Psoas muscle (tissue), 7 donors: ENCODE measurements at regions not wholly inside any gene's neighbourhood (a gene's known extent, or its start where the extent isn't known, plus 50 kb on each side); places are given as distances from the start of the nearest gene placed in this dataset.

Experiments
- ATAC-seq, 4 donors: fragments of 200-7000 bp; cut with Tn5 transposase; one replicate each; pipeline ENCODE4 v1.9.1; 2020; ENCODE audit warnings: moderate library complexity in 3 of 4, mild to moderate bottlenecking in 2 of 4
- DNase-seq, 2 donors: peaks; one replicate each; pipeline ENCODE4 v3.0.0-alpha.2; 2020
- H3K27ac ChIP-seq: fragments of 200-600 bp; one replicate; pipeline ENCODE4 v1.8.0; 2022
- H3K27me3 ChIP-seq, 3 donors: fragments of 200-600 bp in 1 of 3; one replicate each; pipeline versions ENCODE4 v1.6.1 to v1.8.0; 2013 to 2022; ENCODE audit warnings: low read length in 2 of 3, mild to moderate bottlenecking in 2 of 3, moderate library complexity in 1 of 3; ENCODE audit not compliant: insufficient read depth in 3 of 3
- H3K36me3 ChIP-seq, 2 donors: fragments of 200-600 bp in 1 of 2; one replicate each; pipeline versions ENCODE4 v1.6.1 to v1.8.0; 2013 to 2022; ENCODE audit warnings: low read depth in 1 of 2, mild to moderate bottlenecking in 1 of 2, moderate library complexity in 1 of 2; ENCODE audit not compliant: insufficient read depth in 1 of 2
- H3K4me1 ChIP-seq: fragments of 200-600 bp; one replicate; pipeline ENCODE4 v1.8.0; 2022
- H3K4me3 ChIP-seq: fragments of 200-600 bp; one replicate; pipeline ENCODE4 v1.8.0; 2022; ENCODE audit warnings: mild to moderate bottlenecking
- H3K9me3 ChIP-seq: fragments of 200-600 bp; one replicate; pipeline ENCODE4 v1.8.0; 2022
- WGBS, 3 donors: extraction: QIAGEN DNeasy Blood & Tissue Kit; methylation state at CpG; one replicate each; pipeline versions ENCODE4 v1.1.6 to v1.1.7; 2013; 5-methylcytosine and 5-hydroxymethylcytosine counted together
- intact Hi-C, 2 donors: fragments of 100-400 bp; cut with DNase I; formaldehyde crosslinking; loops; one replicate each; pipeline versions ENCODE4 v1.11.0 to v1.14.2; 2022
- TF ChIP-seq, protein P1 (sequence below): fragments of 200-600 bp; IDR thresholded peaks from one replicate; pipeline ENCODE4 v1.8.0; 2022; ENCODE audit warnings: antibody characterized with exemption
- donor health status: healthy with polysubstance abuse.
- donor health status: DM: no; HTN: no; CAD: no; lungs with moderate emphysema.
- donor health status: Bipolar disorder and iron deficiency.
- donor health status: healthy.
- donor health status: DM: yes; HTN: yes; CAD: no.
- donor health status: DM: no; HTN: no; CAD: no.
- donor health status: DM: yes; HTN: yes; CAD: no.

DNA sequence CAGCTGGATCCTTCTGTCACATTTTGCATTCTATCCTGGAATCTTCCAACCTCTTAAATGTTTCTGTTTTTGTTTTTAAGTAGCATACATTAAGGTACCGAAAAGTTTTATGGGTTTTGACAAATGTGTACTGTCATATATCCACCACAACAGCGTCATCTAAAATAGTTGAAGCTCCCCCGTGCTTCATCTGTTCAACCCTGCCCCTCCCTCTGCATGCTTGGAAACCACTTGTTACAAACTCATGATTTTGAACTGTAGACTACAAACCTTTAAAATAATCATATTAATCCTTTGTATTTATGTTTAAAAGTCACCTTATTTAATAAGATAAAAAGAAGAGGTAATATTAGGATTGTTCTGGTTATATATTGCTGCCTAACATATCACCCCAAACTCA lies 182.8 kb upstream of the SMIM30 start:
- no peak overlapping the region for H3K4me3 ChIP-seq
- TF ChIP-seq, protein P1, sequence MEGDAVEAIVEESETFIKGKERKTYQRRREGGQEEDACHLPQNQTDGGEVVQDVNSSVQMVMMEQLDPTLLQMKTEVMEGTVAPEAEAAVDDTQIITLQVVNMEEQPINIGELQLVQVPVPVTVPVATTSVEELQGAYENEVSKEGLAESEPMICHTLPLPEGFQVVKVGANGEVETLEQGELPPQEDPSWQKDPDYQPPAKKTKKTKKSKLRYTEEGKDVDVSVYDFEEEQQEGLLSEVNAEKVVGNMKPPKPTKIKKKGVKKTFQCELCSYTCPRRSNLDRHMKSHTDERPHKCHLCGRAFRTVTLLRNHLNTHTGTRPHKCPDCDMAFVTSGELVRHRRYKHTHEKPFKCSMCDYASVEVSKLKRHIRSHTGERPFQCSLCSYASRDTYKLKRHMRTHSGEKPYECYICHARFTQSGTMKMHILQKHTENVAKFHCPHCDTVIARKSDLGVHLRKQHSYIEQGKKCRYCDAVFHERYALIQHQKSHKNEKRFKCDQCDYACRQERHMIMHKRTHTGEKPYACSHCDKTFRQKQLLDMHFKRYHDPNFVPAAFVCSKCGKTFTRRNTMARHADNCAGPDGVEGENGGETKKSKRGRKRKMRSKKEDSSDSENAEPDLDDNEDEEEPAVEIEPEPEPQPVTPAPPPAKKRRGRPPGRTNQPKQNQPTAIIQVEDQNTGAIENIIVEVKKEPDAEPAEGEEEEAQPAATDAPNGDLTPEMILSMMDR = no peak
- DNase-seq (no peak), ATAC-seq (no peak)
- H3K4me1 ChIP-seq = no peaks in the 10 kb centered on the region
- H3K36me3 ChIP-seq = no peaks in the 10 kb centered on the region
- H3K27me3 ChIP-seq = no peaks in the 10 kb centered on the region
- intact Hi-C loops = no loop called here
- WGBS, 3 donors = 20 to 32% (median 27%) methylated on average over 3 of the region's 3 CpGs
- no peaks in the 10 kb centered on the region for H3K9me3 ChIP-seq
- no peak overlapping the region for H3K27ac ChIP-seq

DNA sequence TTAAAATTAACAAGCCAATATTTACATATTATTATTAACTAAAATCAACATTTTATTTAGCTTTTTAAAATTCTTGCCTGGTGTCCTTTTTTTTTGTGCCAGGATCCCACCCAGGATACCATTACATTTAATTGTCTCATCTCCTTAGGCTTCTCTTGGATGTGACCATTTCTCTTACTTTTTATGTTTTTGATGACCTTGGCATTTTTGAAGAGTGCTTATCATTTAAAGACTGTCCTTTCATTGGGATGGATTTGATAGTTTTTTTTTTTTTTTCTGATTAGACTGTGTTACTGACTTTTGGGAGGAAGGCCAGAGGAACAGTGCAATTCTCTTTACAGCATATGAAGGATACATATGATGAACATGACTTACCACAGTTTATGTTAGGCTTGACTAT lies 181.4 kb upstream of the SMIM30 start:
- no peaks in the 10 kb centered on the region for H3K36me3 ChIP-seq
- no peaks in the 10 kb centered on the region for H3K9me3 ChIP-seq
- intact Hi-C loops = no loop called here
- DNase-seq (no peak), ATAC-seq (no peak)
- no peaks in the 10 kb centered on the region for H3K27me3 ChIP-seq
- TF ChIP-seq, protein P1 = no peak
- no peaks in the 10 kb centered on the region for H3K4me1 ChIP-seq
- H3K4me3 ChIP-seq = no peak overlapping the region
- H3K27ac ChIP-seq = no peak overlapping the region

DNA sequence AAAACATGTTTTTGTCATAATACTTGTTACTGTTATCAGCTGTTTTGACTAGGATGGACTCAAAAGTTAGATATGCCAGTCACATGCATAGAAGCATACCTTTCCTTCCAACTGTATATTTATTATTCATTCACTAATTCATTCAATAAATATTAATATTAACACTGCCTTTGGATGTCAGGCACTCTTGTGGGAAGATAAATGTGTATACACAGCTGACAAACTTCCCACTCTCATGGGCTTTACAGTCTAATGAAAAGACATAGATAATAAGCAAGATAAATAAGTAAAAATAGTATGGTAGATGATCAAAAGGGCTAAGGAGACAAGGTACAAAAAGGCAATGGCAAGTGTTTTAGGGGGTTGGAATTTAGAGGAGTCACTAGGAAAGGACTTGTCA lies 180.1 kb upstream of the SMIM30 start:
- H3K9me3 ChIP-seq = no peaks in the 10 kb centered on the region
- intact Hi-C loops = no loop called here
- no peak for ATAC-seq

DNA sequence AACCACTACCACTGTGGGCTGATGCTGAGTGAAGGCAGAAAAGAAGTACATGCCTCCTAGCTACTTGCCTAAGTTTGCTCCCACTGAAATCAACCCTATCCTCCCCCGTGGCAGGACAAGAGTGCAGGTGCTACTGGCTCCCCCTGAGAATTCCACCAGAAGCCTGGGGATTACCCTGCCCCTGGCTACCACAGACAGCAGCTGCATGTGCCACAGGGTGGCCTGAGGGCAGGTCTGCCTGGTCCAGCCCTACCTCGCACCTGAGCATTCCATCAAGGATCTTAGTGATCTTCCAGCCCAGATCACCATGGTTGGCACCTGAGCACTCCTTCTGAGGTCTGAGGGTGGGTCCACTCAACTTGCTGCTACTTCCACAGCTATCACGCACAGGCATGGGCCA lies 176.4 kb upstream of the SMIM30 start:
- no peaks in the 10 kb centered on the region for H3K9me3 ChIP-seq
- H3K27me3 ChIP-seq = no peaks in the 10 kb centered on the region
- H3K27ac ChIP-seq = no peak overlapping the region
- intact Hi-C loops = no loop called here
- no peak overlapping the region for H3K4me3 ChIP-seq
- no peaks in the 10 kb centered on the region for H3K36me3 ChIP-seq
- WGBS, 3 donors = 76 to 89% (median 84%) methylated on average over 3 of the region's 3 CpGs
- DNase-seq = no peak
- ATAC-seq = no peak
- H3K4me1 ChIP-seq = no peaks in the 10 kb centered on the region
- TF ChIP-seq, protein P1 = no peak

More for the DNA sequence above, 180.1 kb upstream of the SMIM30 start:
- Histone ChIP-seq H3K36me3 (no peaks in the 10 kb centered on the region), H3K4me3 (no peak overlapping the region), H3K4me1 (no peaks in the 10 kb centered on the region), H3K27me3 (no peaks in the 10 kb centered on the region), H3K27ac (no peak overlapping the region)
- TF ChIP-seq, protein P1 = no peak
- no peak for DNase-seq

DNA sequence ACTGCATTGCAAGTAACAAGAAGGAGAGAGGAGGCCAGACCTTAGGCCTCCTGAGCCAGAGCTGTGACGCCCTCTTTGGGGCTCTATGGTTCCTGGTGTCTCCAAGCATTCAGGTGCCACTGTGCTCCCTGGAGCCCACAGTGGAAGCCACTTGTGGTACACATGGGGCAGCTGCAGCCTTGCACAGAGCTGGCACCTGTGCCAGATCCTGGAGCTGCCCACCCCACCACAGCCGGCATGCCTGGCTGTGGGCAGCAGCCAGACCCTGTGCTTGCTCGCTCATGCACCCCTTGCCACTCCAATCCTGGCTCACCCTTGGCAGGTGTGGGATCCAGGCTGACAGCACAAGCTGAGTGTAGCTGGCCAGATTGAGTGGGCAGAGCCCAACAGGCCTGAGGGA lies 173.8 kb upstream of the SMIM30 start:
- Histone ChIP-seq H3K36me3 (no peaks in the 10 kb centered on the region), H3K4me1 (no peaks in the 10 kb centered on the region), H3K27me3 (no peaks in the 10 kb centered on the region), H3K4me3 (no peak overlapping the region), H3K27ac (no peak overlapping the region), H3K9me3 (no peaks in the 10 kb centered on the region)
- intact Hi-C loops = no loop called here
- DNase-seq (no peak), ATAC-seq (no peak)
- 57 to 69% (median 61%) methylated on average over 3 of the region's 3 CpGs for WGBS, 3 donors
- TF ChIP-seq, protein P1 = no peak
